ENCODE measurements at regions not wholly inside any gene's neighbourhood (a gene's known extent, or its start where the extent isn't known, plus 50 kb on each side); places are given as distances from the start of the nearest gene placed in this dataset.
"Not testable (repeated sequence)": the region's sequence is repeated elsewhere in the genome, so short reads cannot be mapped to it uniquely, and the experiment has no call there.

DNA sequence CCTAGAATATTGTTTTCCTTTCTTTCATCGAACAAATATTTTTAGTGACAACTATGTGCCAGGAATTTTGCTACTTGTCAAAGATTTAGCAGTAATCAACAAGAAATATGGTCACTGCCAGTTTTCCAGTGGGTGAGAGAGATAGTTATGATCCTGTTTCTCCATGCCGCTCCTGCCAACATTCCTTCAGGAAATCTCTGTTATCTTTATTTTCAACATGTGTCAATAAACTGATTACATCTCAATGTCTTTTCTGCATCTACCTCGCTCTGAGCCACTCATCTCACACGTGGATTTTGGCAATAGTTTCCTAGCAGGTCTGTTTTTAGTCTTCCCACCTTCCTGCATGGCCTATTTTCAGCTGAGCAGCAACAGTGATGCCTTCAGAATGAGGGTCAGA is 650.0 kb upstream of the STXBP6 start:
- Mint-ChIP-seq H3K9me3 (peaks cover 3% of the 10 kb centered on the region), H3K27ac (no peak overlapping the region), H3K36me3 (ENCODE audit: low read depth) (no peaks in the 10 kb centered on the region), H3K27me3 (no peaks in the 10 kb centered on the region), H3K4me1 (ENCODE audit: low read depth) (no peaks in the 10 kb centered on the region), H3K4me3 (no peak overlapping the region)

DNA sequence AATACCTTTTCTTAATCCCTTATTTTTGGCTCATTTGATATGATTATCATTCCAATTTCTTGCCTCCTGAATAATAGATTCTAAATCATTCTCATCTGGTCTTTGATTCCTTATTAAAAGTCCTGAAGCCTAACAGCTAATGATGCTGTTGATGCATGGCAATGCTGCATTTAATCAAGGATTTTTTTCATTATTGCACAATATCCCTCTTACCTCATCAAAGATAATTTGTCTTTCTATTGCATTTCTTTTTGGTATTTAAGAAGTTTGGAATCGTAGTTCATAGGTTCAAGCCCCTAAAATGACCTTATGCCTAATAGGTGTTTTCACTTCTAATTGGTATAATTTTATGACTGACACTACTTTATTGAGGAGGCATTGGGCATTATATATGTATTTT is 648.2 kb upstream of the STXBP6 start:
- Mint-ChIP-seq H3K36me3 (ENCODE audit: low read depth) (no peaks in the 10 kb centered on the region), H3K27ac (no peak overlapping the region), H3K9me3 (peaks cover 13% of the 10 kb centered on the region), H3K27me3 (no peaks in the 10 kb centered on the region), H3K4me3 (no peak overlapping the region), H3K4me1 (ENCODE audit: low read depth) (no peaks in the 10 kb centered on the region)

DNA sequence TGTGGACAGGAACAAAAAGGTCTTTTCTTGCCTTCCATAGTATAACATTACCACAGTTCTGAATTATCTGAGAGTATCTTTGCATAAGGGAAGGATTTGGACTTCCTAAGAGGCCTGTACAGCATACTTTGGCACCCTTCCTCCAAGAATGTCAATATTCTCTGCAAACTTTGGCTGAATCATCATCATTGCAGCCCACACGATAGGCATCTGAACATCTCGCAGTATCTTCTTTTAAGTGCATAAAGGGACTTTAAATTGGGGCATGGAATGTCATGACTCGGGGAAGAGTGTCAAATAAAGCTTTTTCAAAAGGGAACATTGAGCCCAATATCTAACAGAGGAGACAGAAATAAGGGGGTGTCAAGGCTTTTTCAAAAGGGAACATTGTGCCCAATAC is 646.2 kb upstream of the STXBP6 start:
- Mint-ChIP-seq H3K27ac (no peak overlapping the region), H3K36me3 (ENCODE audit: low read depth) (no peaks in the 10 kb centered on the region), H3K27me3 (no peaks in the 10 kb centered on the region), H3K9me3 (peaks cover 18% of the 10 kb centered on the region), H3K4me3 (no peak overlapping the region), H3K4me1 (ENCODE audit: low read depth) (no peaks in the 10 kb centered on the region)

DNA sequence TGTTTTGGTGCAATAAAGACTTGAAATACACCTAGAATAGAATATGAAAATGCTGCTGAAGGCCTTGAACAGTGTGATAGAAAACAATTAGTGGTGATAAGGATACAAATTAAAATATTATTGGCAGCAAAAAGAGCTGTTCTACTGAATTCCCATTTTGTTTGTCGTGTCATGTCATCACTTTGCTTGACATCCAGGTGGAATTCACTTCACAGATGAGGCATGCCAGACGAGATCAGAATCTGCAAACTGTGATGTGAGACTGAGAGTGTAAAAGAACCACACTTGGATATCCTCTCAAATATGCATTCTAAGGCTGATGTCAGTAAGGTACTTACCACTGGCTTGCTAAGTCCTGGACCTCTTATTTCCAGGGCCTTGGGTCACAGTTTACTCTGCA is 635.1 kb upstream of the STXBP6 start:
- no peaks in the 10 kb centered on the region for H3K36me3 Mint-ChIP-seq (ENCODE audit: low read depth)
- H3K4me3 Mint-ChIP-seq: no peak overlapping the region
- H3K27me3 Mint-ChIP-seq: no peaks in the 10 kb centered on the region

DNA sequence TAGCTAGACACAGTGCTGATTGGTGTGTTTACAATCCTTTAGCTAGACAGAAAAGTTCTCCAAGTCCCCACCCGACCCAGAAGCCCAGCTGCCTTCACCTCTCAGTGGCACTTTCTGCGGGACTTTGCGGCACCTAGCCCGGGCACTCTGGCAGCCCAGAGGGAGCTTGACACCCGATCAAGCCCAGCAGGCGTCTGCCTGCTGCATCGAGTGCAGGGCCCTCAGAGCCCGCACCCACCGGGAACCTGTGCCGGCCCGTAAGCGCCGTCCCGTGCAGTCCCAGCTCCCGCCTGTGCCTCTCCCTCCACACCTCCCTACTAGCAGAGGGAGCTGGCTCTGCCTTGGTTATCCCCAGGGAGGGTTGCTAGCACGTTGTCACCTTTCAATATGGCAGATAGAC is 631.0 kb upstream of the STXBP6 start:
- Mint-ChIP-seq H3K4me3 (no peak overlapping the region), H3K27ac (no peak overlapping the region), H3K27me3 (no peaks in the 10 kb centered on the region), H3K4me1 (ENCODE audit: low read depth) (no peaks in the 10 kb centered on the region), H3K36me3 (ENCODE audit: low read depth) (no peaks in the 10 kb centered on the region), H3K9me3 (peaks cover 4% of the 10 kb centered on the region)

More for the DNA sequence above, 635.1 kb upstream of the STXBP6 start:
- Mint-ChIP-seq H3K9me3 (peaks cover 6% of the 10 kb centered on the region), H3K4me1 (ENCODE audit: low read depth) (no peaks in the 10 kb centered on the region), H3K27ac (no peak overlapping the region)

DNA sequence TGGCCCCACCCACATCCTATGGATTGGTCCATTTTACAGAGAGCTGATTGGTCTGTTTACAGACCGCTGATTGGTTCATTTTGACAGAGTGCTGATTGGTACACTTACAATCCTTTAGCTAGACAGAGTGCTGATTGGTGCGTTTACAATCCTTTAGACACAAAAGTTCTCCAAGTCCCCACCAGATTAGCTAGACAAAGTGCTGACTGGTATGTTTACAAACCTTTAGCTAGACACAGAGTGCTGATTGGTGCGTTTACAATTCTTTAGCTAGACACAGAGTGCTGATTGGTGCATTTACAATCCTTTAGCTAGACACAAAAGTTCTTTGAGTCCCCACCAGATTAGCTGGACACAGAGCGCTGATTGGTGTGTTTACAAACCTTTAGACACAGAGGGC is 630.6 kb upstream of the STXBP6 start:
- not testable (repeated sequence) for H3K27ac Mint-ChIP-seq; H3K4me1 Mint-ChIP-seq (ENCODE audit: low read depth); H3K36me3 Mint-ChIP-seq (ENCODE audit: low read depth); H3K4me3 Mint-ChIP-seq; H3K27me3 Mint-ChIP-seq; H3K9me3 Mint-ChIP-seq

DNA sequence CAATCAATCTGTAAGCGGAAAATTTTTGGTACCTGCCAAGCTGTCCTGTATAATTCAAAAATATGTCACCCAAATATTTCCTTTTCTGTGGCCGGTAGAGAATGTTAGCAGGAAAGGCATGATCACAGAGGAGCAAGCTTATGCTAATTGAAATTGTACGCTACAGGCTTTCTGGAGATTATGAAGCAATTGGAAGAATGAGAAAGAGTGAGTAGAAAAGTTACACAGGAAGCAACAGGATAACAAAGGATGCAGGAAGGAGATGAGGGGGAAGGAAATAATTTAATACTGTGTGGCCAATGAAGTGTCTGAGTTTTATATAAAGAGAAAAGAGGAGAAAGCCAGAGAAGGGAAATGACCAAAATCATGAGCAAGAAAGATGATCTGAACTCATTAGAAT is 627.2 kb upstream of the STXBP6 start:
- Mint-ChIP-seq H3K27ac (no peak overlapping the region), H3K4me3 (no peak overlapping the region), H3K4me1 (ENCODE audit: low read depth) (no peaks in the 10 kb centered on the region), H3K9me3 (peaks cover 4% of the 10 kb centered on the region), H3K27me3 (no peaks in the 10 kb centered on the region), H3K36me3 (ENCODE audit: low read depth) (no peaks in the 10 kb centered on the region)

DNA sequence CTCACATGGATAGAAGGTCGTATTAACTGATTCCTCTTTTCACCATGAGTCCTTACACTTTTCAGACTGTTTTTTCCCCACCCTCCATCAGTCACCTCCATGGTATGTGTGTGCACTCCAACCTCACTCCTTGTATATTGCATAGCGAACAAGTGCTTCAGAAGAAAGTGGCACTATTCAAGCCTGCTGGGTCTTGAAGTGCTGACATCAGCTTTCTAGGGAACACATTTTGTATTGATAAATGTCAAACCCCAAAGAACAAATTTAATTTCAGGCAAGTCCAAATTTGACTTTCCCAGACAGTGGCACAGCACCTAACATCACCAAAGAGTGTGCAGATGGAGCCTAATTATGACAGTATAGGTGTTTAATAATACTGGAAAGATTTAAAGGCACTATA is 617.4 kb upstream of the STXBP6 start:
- no peak overlapping the region for H3K4me3 Mint-ChIP-seq
- H3K4me1 Mint-ChIP-seq (ENCODE audit: low read depth): no peaks in the 10 kb centered on the region
- no peaks in the 10 kb centered on the region for H3K36me3 Mint-ChIP-seq (ENCODE audit: low read depth)

DNA sequence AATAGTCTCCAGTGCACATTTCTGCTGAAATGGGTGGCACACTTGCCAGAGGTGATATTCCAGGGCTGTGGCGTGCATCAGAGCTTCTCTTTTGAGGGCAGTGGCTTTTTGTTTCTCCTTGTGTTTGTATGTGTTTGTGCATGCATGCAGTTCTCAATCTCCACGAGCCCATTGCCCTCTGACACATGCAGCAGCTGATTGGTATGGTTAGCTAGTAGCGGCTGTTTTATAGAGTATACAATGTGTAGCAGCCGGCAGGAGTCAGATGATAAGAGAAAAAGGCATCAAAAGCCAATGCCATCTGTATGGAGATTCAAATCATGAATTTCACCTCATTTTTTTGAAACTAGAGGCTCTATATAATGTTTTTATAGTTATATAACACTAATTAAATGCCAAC is 616.9 kb upstream of the STXBP6 start:
- H3K4me3 Mint-ChIP-seq: no peak overlapping the region
- no peaks in the 10 kb centered on the region for H3K36me3 Mint-ChIP-seq (ENCODE audit: low read depth)
- no peaks in the 10 kb centered on the region for H3K4me1 Mint-ChIP-seq (ENCODE audit: low read depth)
- H3K27ac Mint-ChIP-seq: no peak overlapping the region
- no peaks in the 10 kb centered on the region for H3K27me3 Mint-ChIP-seq
- H3K9me3 Mint-ChIP-seq: no peaks in the 10 kb centered on the region

More for the DNA sequence above, 617.4 kb upstream of the STXBP6 start:
- Mint-ChIP-seq H3K9me3 (no peaks in the 10 kb centered on the region), H3K27ac (no peak overlapping the region), H3K27me3 (no peaks in the 10 kb centered on the region)

DNA sequence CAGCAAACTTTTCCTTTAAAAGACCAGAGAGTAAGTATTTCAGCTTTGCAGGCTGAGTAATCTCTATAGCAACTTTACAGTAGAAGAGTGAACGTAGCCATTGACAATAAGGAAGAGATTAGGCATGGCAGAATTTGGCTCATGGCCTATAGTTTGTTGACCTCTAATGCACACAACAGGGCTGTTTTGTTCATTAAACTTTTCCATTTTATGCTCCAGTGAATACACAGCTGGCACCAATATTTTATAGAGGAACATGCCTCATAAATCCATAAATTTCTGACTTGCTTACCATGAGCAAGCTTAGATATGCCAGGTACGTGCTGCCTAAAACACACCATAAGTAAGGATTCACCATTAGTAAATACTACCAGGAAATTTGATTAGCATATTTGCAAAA is 609.0 kb upstream of the STXBP6 start:
- H3K27me3 Mint-ChIP-seq: no peaks in the 10 kb centered on the region
- no peak overlapping the region for H3K4me3 Mint-ChIP-seq
- no peaks in the 10 kb centered on the region for H3K36me3 Mint-ChIP-seq (ENCODE audit: low read depth)
- no peaks in the 10 kb centered on the region for H3K4me1 Mint-ChIP-seq (ENCODE audit: low read depth)
- no peak overlapping the region for H3K27ac Mint-ChIP-seq
- peaks cover 4% of the 10 kb centered on the region for H3K9me3 Mint-ChIP-seq

DNA sequence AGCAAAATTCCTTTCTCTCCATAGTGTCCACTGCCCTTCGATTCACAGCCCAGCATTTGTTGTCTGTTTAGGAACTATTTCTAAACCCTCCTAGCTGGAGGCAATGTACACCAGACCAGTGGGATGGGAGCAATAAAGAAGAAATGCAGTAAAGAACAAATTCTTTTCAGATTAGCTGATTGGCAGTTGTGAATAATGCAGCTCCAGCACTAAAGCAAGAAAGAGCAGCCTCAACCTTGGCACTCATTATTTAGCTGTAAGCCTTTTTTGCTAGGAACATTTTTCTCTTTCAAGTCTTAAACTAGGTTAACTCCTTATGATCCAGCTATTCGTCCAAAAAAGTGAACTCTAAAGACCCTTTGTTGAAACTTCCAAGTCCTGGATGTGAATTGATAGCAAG is 580.5 kb upstream of the STXBP6 start:
- Mint-ChIP-seq H3K4me3 (no peak overlapping the region), H3K4me1 (ENCODE audit: low read depth) (no peaks in the 10 kb centered on the region), H3K36me3 (ENCODE audit: low read depth) (no peaks in the 10 kb centered on the region), H3K27me3 (no peaks in the 10 kb centered on the region), H3K9me3 (peaks cover 8% of the 10 kb centered on the region), H3K27ac (no peak overlapping the region)

DNA sequence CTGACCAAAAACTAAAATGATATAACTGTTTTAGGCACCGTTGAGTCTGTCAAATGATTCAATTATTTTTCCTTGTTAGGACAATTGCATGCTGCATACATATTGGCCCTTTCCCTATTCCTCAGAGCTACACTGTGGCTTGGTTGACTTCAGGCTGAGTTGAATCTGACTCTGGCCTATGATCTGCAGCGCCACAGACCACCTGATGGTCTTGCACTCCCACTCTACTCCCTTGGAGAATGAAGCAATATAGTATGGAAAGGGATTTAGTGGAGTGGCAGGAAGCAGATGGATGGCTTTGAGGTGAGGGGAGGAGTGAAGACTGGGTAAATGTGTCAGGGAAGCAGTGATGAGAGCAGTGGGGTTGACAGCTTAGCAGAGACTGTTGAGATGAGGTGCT is 579.0 kb upstream of the STXBP6 start:
- Mint-ChIP-seq H3K9me3 (peaks cover 5% of the 10 kb centered on the region), H3K4me1 (ENCODE audit: low read depth) (no peaks in the 10 kb centered on the region), H3K36me3 (ENCODE audit: low read depth) (no peaks in the 10 kb centered on the region), H3K4me3 (no peak overlapping the region), H3K27ac (no peak overlapping the region), H3K27me3 (no peaks in the 10 kb centered on the region)

DNA sequence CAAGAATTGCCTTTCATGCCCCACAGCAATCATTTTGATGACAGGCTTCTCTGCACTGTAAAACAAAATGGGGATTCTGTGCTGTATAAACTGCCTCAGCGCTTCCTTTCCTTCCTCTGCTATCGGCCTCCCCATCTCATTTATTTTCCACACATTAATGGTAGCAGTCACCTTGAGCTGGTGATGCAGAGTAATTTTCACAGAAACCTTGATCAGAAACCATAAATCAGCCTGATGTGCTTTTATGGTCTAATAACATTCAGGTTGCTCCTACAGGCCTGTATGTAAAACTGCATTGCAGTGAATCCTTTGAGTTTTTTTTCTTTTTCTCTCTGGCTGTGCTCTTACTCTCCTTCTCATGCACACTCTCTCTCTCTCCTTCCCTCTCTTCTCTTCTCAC is 578.4 kb upstream of the STXBP6 start:
- Mint-ChIP-seq H3K36me3 (ENCODE audit: low read depth) (no peaks in the 10 kb centered on the region), H3K9me3 (peaks cover 5% of the 10 kb centered on the region), H3K4me1 (ENCODE audit: low read depth) (no peaks in the 10 kb centered on the region), H3K27me3 (no peaks in the 10 kb centered on the region), H3K4me3 (no peak overlapping the region), H3K27ac (no peak overlapping the region)

DNA sequence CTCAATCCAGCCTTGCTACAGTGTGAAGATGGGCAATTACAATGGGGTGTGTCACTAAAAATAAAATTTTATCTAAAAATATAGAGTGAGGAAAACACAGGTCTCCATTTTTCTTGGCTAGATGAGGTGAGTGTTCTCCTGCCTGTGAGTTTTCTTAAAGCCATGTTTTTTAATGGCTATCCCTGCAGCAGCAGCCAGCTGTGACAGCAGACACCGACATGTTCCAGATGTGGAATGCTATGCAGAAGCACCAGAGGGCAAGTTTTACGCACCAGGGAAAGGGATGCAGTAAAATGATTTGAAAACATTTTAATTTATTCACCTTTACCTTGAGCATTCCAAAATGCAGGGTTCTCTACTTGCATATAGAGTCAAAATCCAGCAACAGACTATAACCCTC is 577.0 kb upstream of the STXBP6 start:
- H3K27ac Mint-ChIP-seq: no peak overlapping the region
- H3K4me3 Mint-ChIP-seq: no peak overlapping the region
- no peaks in the 10 kb centered on the region for H3K36me3 Mint-ChIP-seq (ENCODE audit: low read depth)
- no peaks in the 10 kb centered on the region for H3K4me1 Mint-ChIP-seq (ENCODE audit: low read depth)
- H3K9me3 Mint-ChIP-seq: peaks cover 5% of the 10 kb centered on the region
- no peaks in the 10 kb centered on the region for H3K27me3 Mint-ChIP-seq

DNA sequence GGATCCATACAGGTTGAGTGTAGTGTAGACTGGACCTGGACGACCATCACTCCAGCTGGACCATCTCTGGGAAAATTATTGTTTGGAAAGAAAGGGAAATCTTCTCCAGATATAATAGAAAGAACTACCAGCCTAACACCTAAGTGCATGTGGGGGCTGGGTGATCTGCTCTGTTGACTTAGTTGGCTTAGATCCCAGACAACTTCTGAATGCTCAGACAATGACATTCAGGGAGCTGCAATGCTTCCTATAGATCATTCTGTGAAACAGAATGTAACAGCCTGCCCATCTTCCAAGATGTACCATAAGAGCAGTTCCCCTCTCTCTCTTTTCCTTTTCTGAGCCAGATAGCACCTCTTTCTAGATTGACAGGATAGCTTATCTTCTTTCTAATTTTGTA is 572.8 kb upstream of the STXBP6 start:
- Mint-ChIP-seq H3K27me3 (no peaks in the 10 kb centered on the region), H3K36me3 (ENCODE audit: low read depth) (no peaks in the 10 kb centered on the region)

DNA sequence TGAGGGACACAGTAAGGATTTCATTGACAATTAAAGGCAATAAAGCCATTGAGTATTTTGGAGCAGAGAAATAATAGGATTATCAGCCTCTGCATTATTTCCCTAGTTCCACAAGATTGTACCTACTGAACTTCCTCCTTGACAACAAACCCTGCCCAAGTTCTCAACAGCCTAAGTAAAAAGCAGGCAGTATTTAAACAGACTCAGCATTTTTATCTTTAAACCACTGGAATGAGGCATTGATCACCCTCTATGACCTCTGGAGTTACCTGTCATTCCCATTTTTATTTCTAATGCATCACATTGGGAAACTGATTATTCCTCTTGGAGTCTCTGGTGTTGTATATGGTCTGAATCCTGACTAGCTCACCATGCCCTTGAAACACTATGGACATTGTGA is 570.6 kb upstream of the STXBP6 start:
- Mint-ChIP-seq H3K4me1 (ENCODE audit: low read depth) (no peaks in the 10 kb centered on the region), H3K27me3 (no peaks in the 10 kb centered on the region), H3K36me3 (ENCODE audit: low read depth) (no peaks in the 10 kb centered on the region), H3K9me3 (peaks cover 18% of the 10 kb centered on the region), H3K4me3 (no peak overlapping the region), H3K27ac (no peak overlapping the region)

More for the DNA sequence above, 572.8 kb upstream of the STXBP6 start:
- Mint-ChIP-seq H3K4me3 (no peak overlapping the region), H3K4me1 (ENCODE audit: low read depth) (no peaks in the 10 kb centered on the region), H3K9me3 (peaks cover 10% of the 10 kb centered on the region), H3K27ac (no peak overlapping the region)

DNA sequence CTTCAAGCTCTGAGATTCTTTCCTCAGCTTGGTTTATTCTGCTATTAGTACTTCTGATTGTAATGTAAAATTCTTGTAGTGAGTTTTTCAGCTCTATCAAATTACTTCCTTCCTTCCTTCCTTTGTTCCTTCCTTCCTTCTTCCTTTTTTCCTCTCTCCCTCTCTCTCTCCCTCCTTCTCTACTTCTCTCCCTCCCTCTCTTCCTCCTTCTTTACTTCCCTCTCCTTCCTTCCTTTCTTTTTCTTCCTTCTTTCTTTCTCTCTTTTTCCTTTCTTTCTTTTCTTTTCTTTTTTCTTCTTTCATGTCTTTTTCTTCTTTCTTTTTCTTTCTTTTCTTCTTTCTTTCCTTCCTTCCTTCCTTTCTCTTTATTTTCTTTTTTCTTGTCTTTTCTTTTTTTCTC is 565.2 kb upstream of the STXBP6 start:
- no peak overlapping the region for H3K27ac Mint-ChIP-seq
- H3K9me3 Mint-ChIP-seq: peaks cover 30% of the 10 kb centered on the region
- no peak overlapping the region for H3K4me3 Mint-ChIP-seq
- H3K36me3 Mint-ChIP-seq (ENCODE audit: low read depth): no peaks in the 10 kb centered on the region
- H3K4me1 Mint-ChIP-seq (ENCODE audit: low read depth): no peaks in the 10 kb centered on the region
- H3K27me3 Mint-ChIP-seq: no peaks in the 10 kb centered on the region
